Skeletal muscle satellite cell (primary cell): ENCODE measurements at regions not wholly inside any gene's neighbourhood (a gene's known extent, or its start where the extent isn't known, plus 50 kb on each side); places are given as distances from the start of the nearest gene placed in this dataset.
"Not testable (repeated sequence)": the region's sequence is repeated elsewhere in the genome, so short reads cannot be mapped to it uniquely, and the experiment has no call there.

Experiments used
- H3K27me3 ChIP-seq: 2 replicates; pipeline ENCODE4 v1.7.0; 2013; ENCODE audit warnings: low read length; ENCODE audit not compliant: control insufficient read depth, insufficient read depth
- H3K36me3 ChIP-seq: 2 replicates; pipeline ENCODE4 v1.7.0; 2013; ENCODE audit warnings: mild to moderate bottlenecking, control low read depth, low read length; ENCODE audit not compliant: insufficient read depth
- H3K4me1 ChIP-seq: 2 replicates; pipeline ENCODE4 v1.7.0; 2013; ENCODE audit warnings: low read length; ENCODE audit not compliant: control insufficient read depth, insufficient read depth
- H3K4me2 ChIP-seq: 2 replicates; pipeline ENCODE4 v1.7.0; 2013; ENCODE audit warnings: mild to moderate bottlenecking, low read length
- H3K4me3 ChIP-seq: 2 replicates; pipeline ENCODE4 v1.7.0; 2013; ENCODE audit warnings: low read length
- H3K9ac ChIP-seq: 2 replicates; pipeline ENCODE4 v1.7.0; 2013; ENCODE audit warnings: mild to moderate bottlenecking, low read depth, low read length, moderate library complexity
- H3K9me3 ChIP-seq: replicated peaks from 2 replicates; pipeline ENCODE4 v1.7.0; 2013; ENCODE audit warnings: mild to moderate bottlenecking, control low read depth, low read length

DNA sequence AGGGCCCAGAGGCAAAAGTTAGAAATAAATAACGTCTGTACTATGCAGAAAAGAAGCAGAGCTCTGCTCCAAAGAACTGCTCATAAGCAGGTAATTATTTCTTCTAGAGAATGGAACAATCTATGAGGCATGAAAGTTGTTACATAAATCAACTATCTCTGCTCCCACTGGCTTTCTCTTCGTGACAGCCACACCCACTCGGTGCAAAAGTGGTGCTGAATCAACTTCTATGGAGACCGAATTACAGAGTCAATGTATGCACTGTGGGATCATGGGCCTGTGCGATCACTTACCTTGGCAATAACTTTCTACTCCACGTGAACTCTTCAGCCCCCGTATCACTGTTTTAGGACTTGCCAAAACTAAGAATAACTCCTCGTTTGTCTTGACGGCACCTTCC, 99.4 kb upstream of the ATXN3L start:
- no peaks in the 10 kb centered on the region for H3K36me3 ChIP-seq
- H3K27me3 ChIP-seq: no peaks in the 10 kb centered on the region
- peak overlapping the region; percentile 61 for H3K9ac ChIP-seq
- H3K4me2 ChIP-seq: no peak overlapping the region
- no peak overlapping the region for H3K4me3 ChIP-seq
- no peaks in the 10 kb centered on the region for H3K9me3 ChIP-seq
- peaks cover 24% of the 10 kb centered on the region for H3K4me1 ChIP-seq

DNA sequence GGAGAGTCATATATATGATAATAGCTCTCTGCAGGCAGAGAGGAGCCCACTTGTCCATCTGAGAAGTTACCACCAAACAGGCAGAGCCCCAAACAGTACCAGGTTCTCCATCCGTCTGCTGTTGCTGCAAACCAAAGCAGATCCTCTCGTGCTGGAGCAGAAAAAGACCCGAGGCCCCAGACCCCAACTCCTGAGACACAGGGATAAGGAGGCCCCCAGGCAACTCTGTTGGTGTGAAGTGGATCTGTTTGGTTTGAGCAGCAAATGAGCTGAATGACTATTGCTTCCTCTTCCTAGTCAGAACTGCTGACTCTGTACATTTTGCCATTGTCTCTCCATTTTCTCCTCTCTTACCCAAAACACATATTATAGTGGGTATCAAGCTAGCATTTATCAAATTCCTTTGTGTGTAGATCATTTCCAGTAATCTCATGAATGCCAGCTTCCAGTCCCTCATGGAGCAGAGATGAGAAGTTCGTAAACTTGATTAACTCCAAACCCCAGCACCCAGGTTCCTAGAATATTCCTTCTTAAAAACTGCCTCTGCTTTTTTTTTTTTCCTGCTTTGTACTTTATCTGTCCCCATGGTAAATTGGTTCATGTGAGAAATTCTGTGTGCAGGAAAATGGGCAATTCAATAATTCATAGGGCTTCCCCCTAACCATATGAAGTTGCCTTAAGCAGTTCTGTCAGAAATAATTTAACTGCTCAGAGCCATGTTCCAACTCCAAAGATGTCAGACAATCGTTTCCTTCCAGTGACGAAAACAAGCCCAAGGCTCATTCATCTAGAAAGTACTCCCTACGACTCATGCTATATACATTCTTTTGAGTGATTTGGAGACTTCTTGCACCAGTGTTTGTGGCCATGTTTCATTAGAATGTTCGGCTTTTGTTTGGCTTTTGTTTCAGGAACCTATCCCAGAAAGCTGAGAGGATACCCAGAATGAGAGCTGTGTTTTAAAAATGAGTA, 98.6 kb upstream of the ATXN3L start:
- Histone ChIP-seq H3K9ac (peak overlapping the region; percentile 61), H3K36me3 (no peaks in the 10 kb centered on the region), H3K4me3 (no peak overlapping the region), H3K27me3 (no peaks in the 10 kb centered on the region), H3K4me2 (peak overlapping the region; percentile 38), H3K4me1 (peaks cover 24% of the 10 kb centered on the region), H3K9me3 (no peaks in the 10 kb centered on the region)

DNA sequence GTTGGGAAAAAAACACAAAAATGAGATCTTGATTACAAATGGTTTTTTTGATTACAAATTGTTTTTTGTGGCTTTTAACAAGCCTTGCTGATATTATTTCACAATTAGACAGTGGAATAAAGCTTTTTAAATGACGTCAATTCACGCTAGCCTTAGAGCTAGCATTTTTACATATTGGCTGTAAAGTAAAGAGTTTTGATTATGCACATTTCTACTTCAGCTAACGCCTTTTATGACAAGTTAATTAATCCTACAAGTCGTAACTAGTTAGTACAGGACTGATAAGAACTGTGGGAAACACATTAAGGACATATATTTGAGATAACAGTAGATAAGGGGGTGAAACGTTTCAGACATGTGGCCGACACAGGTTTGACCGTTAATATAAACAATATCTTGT, 95.7 kb upstream of the ATXN3L start:
- no peaks in the 10 kb centered on the region for H3K9me3 ChIP-seq
- H3K4me3 ChIP-seq: no peak overlapping the region
- H3K9ac ChIP-seq: no peak overlapping the region
- no peak overlapping the region for H3K4me2 ChIP-seq
- H3K27me3 ChIP-seq: no peaks in the 10 kb centered on the region
- peaks cover 21% of the 10 kb centered on the region for H3K4me1 ChIP-seq
- no peaks in the 10 kb centered on the region for H3K36me3 ChIP-seq

- Histone ChIP-seq H3K9ac (no peak overlapping the region), H3K27me3 (no peaks in the 10 kb centered on the region), H3K4me2 (no peak overlapping the region)
These were observed 94.3 kb upstream of the ATXN3L start for GRCh38 chrX:13414006-13414647.

GRCh38 chrX:13412208-13412600, 92.4 kb upstream of the ATXN3L start:
- H3K4me1 ChIP-seq: no peaks in the 10 kb centered on the region
- H3K9ac ChIP-seq: no peak overlapping the region
- no peaks in the 10 kb centered on the region for H3K36me3 ChIP-seq
- H3K27me3 ChIP-seq: no peaks in the 10 kb centered on the region
- no peak overlapping the region for H3K4me3 ChIP-seq
- H3K9me3 ChIP-seq: no peaks in the 10 kb centered on the region
- H3K4me2 ChIP-seq: no peak overlapping the region

More at GRCh38 chrX:13414006-13414647, 94.3 kb upstream of the ATXN3L start:
- Histone ChIP-seq H3K9me3 (no peaks in the 10 kb centered on the region), H3K36me3 (no peaks in the 10 kb centered on the region), H3K4me3 (no peak overlapping the region), H3K4me1 (peaks cover 13% of the 10 kb centered on the region)

DNA sequence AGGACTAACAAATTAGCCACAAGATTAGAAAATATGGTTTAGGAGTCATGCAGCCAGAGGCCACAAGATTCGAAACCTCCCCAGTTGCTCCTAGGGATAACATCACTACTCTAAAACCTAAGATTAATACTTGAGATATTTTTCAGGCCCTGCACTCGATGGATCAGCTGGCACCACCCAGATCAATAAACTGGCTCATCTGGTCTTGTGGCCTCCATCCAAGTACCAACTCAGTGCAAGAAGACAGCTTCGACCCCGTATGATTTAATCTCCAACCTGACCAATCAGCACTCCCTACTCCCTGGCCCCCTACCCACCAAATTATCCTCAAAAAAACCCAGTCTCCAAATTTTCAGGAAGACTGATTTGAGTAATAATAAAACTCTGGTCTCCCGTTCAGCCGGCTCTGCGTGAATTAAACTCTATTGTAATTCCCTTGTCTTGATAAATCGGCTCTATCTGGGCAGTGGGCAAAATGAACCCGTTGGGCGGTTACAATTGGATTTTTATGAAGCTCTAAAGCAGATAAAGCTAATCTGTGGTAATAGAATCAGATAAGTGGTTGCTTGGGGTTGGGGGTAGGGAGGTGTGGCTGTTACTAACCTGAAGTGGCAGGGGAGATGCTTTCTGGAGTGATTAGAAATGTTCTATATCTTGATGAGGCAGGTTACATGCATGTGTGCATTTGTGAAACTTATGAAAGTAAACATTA, 91.8 kb upstream of the ATXN3L start:
- H3K4me3 ChIP-seq: no peak overlapping the region

GRCh38 chrX:13408599-13408998, 88.7 kb upstream of the ATXN3L start:
- H3K9ac ChIP-seq, H3K4me2 ChIP-seq, H3K9me3 ChIP-seq, H3K4me1 ChIP-seq, H3K27me3 ChIP-seq, H3K4me3 ChIP-seq, H3K36me3 ChIP-seq: not testable (repeated sequence)

More for the DNA sequence above, 91.8 kb upstream of the ATXN3L start:
- Histone ChIP-seq H3K9ac (no peak overlapping the region), H3K36me3 (no peaks in the 10 kb centered on the region), H3K4me2 (no peak overlapping the region), H3K4me1 (no peaks in the 10 kb centered on the region), H3K9me3 (no peaks in the 10 kb centered on the region), H3K27me3 (no peaks in the 10 kb centered on the region)

- not testable (repeated sequence) for H3K9ac ChIP-seq, H3K36me3 ChIP-seq, H3K9me3 ChIP-seq
These were observed 84.9 kb upstream of the ATXN3L start for GRCh38 chrX:13404777-13405176.

GRCh38 chrX:13404364-13404763, 84.5 kb upstream of the ATXN3L start:
- no peaks in the 10 kb centered on the region for H3K9me3 ChIP-seq
- no peak overlapping the region for H3K4me2 ChIP-seq
- H3K4me1 ChIP-seq: peaks cover 3% of the 10 kb centered on the region
- no peak overlapping the region for H3K4me3 ChIP-seq
- H3K9ac ChIP-seq: no peak overlapping the region
- H3K27me3 ChIP-seq: no peaks in the 10 kb centered on the region
- no peaks in the 10 kb centered on the region for H3K36me3 ChIP-seq

More at GRCh38 chrX:13404777-13405176, 84.9 kb upstream of the ATXN3L start:
- not testable (repeated sequence) for H3K27me3 ChIP-seq, H3K4me3 ChIP-seq, H3K4me1 ChIP-seq, H3K4me2 ChIP-seq

- Histone ChIP-seq H3K36me3 (no peaks in the 10 kb centered on the region), H3K27me3 (no peaks in the 10 kb centered on the region), H3K4me3 (no peak overlapping the region), H3K4me2 (no peak overlapping the region), H3K4me1 (peaks cover 24% of the 10 kb centered on the region), H3K9ac (no peak overlapping the region), H3K9me3 (no peaks in the 10 kb centered on the region)
These were observed 81.9 kb upstream of the ATXN3L start for GRCh38 chrX:13401724-13402123.

- Histone ChIP-seq H3K4me3 (no peak overlapping the region), H3K36me3 (no peaks in the 10 kb centered on the region), H3K27me3 (no peaks in the 10 kb centered on the region), H3K4me2 (no peak overlapping the region), H3K9me3 (no peaks in the 10 kb centered on the region), H3K9ac (peak overlapping the region; percentile 70), H3K4me1 (peaks cover 31% of the 10 kb centered on the region)
These were observed 79.0 kb upstream of the ATXN3L start for GRCh38 chrX:13398839-13399238.
